ENCODE measurements at regions not wholly inside any gene's neighbourhood (a gene's known extent, or its start where the extent isn't known, plus 50 kb on each side); places are given as distances from the start of the nearest gene placed in this dataset.

GRCh38 chr5:5978501-5979376, 399.6 kb downstream of the MED10 start:
- no peak for DNase-seq
- Histone ChIP-seq H3K27ac (no peak overlapping the region), H3K27me3 (no peaks in the 10 kb centered on the region), H3K36me3 (no peaks in the 10 kb centered on the region), H3K9me3 (no peaks in the 10 kb centered on the region), H3K4me1 (no peaks in the 10 kb centered on the region), H3K4me3 (no peak overlapping the region)
- no peak for TF ChIP-seq CTCF (IDR thresholded peaks at IDR 0.05)
- no peak for TF ChIP-seq POLR2A (IDR thresholded peaks at IDR 0.05)

GRCh38 chr5:5971203-5971602, 407.1 kb downstream of the MED10 start:
- no peak for TF ChIP-seq POLR2A (IDR thresholded peaks at IDR 0.05)
- TF ChIP-seq CTCF (IDR thresholded peaks at IDR 0.05) = no peak
- Histone ChIP-seq H3K27ac (no peak overlapping the region), H3K36me3 (no peaks in the 10 kb centered on the region), H3K27me3 (no peaks in the 10 kb centered on the region), H3K4me1 (no peaks in the 10 kb centered on the region), H3K9me3 (no peaks in the 10 kb centered on the region), H3K4me3 (no peak overlapping the region)
- no peak for DNase-seq

- H3K36me3 ChIP-seq = no peaks in the 10 kb centered on the region
- DNase-seq = no peak
- TF ChIP-seq POLR2A (IDR thresholded peaks at IDR 0.05) (no peak), CTCF (IDR thresholded peaks at IDR 0.05) (no peak)
- H3K4me1 ChIP-seq = no peaks in the 10 kb centered on the region
- H3K27ac ChIP-seq = no peak overlapping the region
- H3K27me3 ChIP-seq = no peaks in the 10 kb centered on the region
- no peak overlapping the region for H3K4me3 ChIP-seq
- no peaks in the 10 kb centered on the region for H3K9me3 ChIP-seq
These were observed 408.3 kb downstream of the MED10 start for GRCh38 chr5:5969942-5970483.

- no peak for DNase-seq
- H3K4me1 ChIP-seq = no peaks in the 10 kb centered on the region
- H3K27ac ChIP-seq = no peak overlapping the region
- H3K4me3 ChIP-seq = no peak overlapping the region
- TF ChIP-seq CTCF (IDR thresholded peaks at IDR 0.05) (no peak), POLR2A (IDR thresholded peaks at IDR 0.05) (no peak)
- H3K9me3 ChIP-seq = peaks cover 0 to 4% (median 0%) of the 10 kb centered on the region in 4 donors
- H3K36me3 ChIP-seq = no peaks in the 10 kb centered on the region
- H3K27me3 ChIP-seq = no peaks in the 10 kb centered on the region
These were observed 409.4 kb downstream of the MED10 start for GRCh38 chr5:5968981-5969380.

GRCh38 chr5:5967944-5968343, 410.4 kb downstream of the MED10 start:
- H3K36me3 ChIP-seq = no peaks in the 10 kb centered on the region
- no peaks in the 10 kb centered on the region for H3K27me3 ChIP-seq
- peaks cover 0 to 4% (median 0%) of the 10 kb centered on the region in 4 donors for H3K9me3 ChIP-seq
- H3K27ac ChIP-seq = no peak overlapping the region
- no peak for DNase-seq
- no peak overlapping the region for H3K4me3 ChIP-seq
- no peaks in the 10 kb centered on the region for H3K4me1 ChIP-seq
- TF ChIP-seq POLR2A (IDR thresholded peaks at IDR 0.05) (no peak), CTCF (IDR thresholded peaks at IDR 0.05) (no peak)

Measured in Peyer's patch (tissue), 4 donors.